H1 (cell line): ENCODE measurements at regions not wholly inside any gene's neighbourhood (a gene's known extent, or its start where the extent isn't known, plus 50 kb on each side); places are given as distances from the start of the nearest gene placed in this dataset.

Experiments
- CHD2 ChIP-seq: IDR thresholded peaks from 2 replicates; pipeline ENCODE4 v1.6.1; 2012; ENCODE audit warnings: low read length, improper control_type of control experiment
- CHD7 ChIP-seq: fragments of 300-600 bp; sonication (generic); IDR thresholded peaks from 2 replicates; pipeline ENCODE4 v1.7.1; 2012; ENCODE audit warnings: low read length, moderate library complexity, mild to moderate bottlenecking, inconsistent platforms; ENCODE audit not compliant: insufficient replicate concordance
- FOSL1 ChIP-seq: IDR thresholded peaks from 2 replicates; pipeline ENCODE4 v1.6.1; 2011; ENCODE audit warnings: mild to moderate bottlenecking, low read depth, low read length, moderate library complexity; ENCODE audit not compliant: insufficient read depth
- KDM5A ChIP-seq: fragments of 200-600 bp; IDR thresholded peaks from 2 replicates; pipeline ENCODE4 v1.7.1; 2012; ENCODE audit warnings: mild to moderate bottlenecking, low read length, inconsistent platforms, mixed read lengths
- NANOG ChIP-seq: IDR thresholded peaks from 2 replicates; pipeline ENCODE4 v1.6.1; 2011; ENCODE audit warnings: low read length, low read depth, mild to moderate bottlenecking, inconsistent platforms; ENCODE audit not compliant: insufficient read depth, poor library complexity, severe bottlenecking
- POU5F1 ChIP-seq: IDR thresholded peaks from 2 replicates; pipeline ENCODE4 v1.6.1; 2011; ENCODE audit warnings: low read depth, mild to moderate bottlenecking, low read length, moderate library complexity
- SAP30 ChIP-seq: fragments of 300-600 bp; sonication (generic); IDR thresholded peaks from 2 replicates; pipeline ENCODE4 v1.7.1; 2012; ENCODE audit warnings: low read length, moderate library complexity, mild to moderate bottlenecking, inconsistent platforms; ENCODE audit not compliant: insufficient read depth, insufficient replicate concordance
- SIN3A ChIP-seq, 2 experiments: IDR thresholded peaks in 1 of 2; conservative IDR thresholded peaks in 1 of 2; 2 replicates each; pipeline ENCODE4 v1.6.1; 2011 to 2012; ENCODE audit warnings: low read length in 2 of 2, improper control_type of control experiment in 1 of 2, low read depth in 1 of 2, mild to moderate bottlenecking in 1 of 2
- SP1 ChIP-seq: IDR thresholded peaks from 2 replicates; pipeline ENCODE4 v1.6.1; 2011; ENCODE audit warnings: low read depth, low read length
- TEAD4 ChIP-seq: IDR thresholded peaks from 2 replicates; pipeline ENCODE4 v1.6.1; 2012; ENCODE audit warnings: low read depth, low read length, inconsistent platforms, mixed read lengths

DNA sequence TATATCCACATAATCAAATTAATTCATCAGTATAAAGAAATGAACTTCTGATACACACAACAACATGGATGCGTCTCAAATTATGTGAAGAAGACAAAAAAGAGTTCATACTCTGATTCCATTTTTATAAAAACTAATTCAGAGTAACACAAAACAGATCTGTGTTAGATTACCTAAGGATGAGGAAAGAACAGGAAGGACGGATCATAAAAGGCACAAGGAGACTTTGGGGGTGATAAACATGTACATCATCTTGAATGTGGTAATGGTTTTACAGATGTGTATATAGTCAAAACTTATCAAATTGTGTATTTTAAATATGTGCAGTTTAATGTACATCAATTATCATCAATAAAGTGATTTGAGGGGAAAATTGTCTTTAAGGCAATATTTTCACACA, 59.9 kb upstream of the DOCK9 start (continued):
- no peak for TF ChIP-seq CHD7
- no peak for TF ChIP-seq NANOG
- no peak for TF ChIP-seq KDM5A
- no peak for TF ChIP-seq SAP30
- no peak for TF ChIP-seq SP1
- TF ChIP-seq CHD2: no peak
- TF ChIP-seq POU5F1: no peak
- no peak for TF ChIP-seq TEAD4
- no peak for TF ChIP-seq FOSL1
- TF ChIP-seq SIN3A (conservative IDR thresholded peaks at IDR 0.05 in 1 of 2, IDR thresholded peaks at IDR 0.05 in 1 of 2; ENCODE audit: low read depth in 1 of 2, low read length in 2 of 2): no peak
